Inflammatory macrophage treated with lipopolysaccharide for 4 hours (primary cell): ENCODE measurements at regions not wholly inside any gene's neighbourhood (a gene's known extent, or its start where the extent isn't known, plus 50 kb on each side); places are given as distances from the start of the nearest gene placed in this dataset.
"Not testable (repeated sequence)": the region's sequence is repeated elsewhere in the genome, so short reads cannot be mapped to it uniquely, and the experiment has no call there.

Experiments
- DNase-seq: peaks from one replicate; pipeline ENCODE4 v3.0.0-alpha.2; 2020

GRCh38 chr3:86519819-86520218 lies 471.1 kb downstream of the VGLL3 start:
- DNase-seq, result no peak

- no peak for DNase-seq
These were observed 509.3 kb downstream of the VGLL3 start for GRCh38 chr3:86481636-86482035.

DNA sequence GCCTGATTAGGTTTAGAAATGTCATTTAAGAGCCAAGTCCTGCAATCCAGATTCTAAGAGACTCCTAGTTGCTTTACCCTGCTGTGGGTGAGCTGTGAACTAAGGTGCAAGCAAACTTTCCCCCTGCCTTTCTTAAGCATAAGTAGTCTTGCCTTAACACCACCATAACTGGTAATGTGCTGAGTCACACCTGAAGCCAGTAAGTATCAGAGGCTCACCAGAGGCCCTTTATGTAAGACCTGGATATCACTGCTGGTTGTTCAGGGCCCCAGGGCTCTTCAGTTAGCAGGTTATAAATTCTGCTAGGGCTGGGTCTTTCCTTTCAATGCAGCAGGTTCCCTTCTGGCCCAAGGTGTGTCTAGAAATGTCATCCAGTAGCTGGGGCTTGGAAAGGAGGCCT lies 509.9 kb downstream of the VGLL3 start:
- DNase-seq, result no peak

DNA sequence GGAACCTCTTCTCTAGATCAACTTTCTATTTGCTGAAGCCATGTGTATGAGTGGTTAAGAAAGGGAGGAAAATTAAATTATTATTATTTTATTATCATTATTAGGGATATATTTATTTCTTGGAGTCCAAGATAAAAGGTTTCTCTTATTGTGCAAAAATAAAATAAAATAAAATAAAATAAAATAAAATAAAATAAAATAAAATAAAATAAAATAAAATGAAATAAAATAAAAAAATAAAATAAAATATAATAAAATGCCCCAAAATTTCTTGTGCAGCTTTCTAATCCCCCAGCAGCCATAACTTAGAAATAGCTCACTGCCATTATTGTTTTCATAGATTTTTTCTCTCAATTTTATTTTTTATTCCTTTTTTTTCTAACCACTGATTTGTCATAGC lies 526.8 kb downstream of the VGLL3 start:
- DNase-seq, result no peak

DNA sequence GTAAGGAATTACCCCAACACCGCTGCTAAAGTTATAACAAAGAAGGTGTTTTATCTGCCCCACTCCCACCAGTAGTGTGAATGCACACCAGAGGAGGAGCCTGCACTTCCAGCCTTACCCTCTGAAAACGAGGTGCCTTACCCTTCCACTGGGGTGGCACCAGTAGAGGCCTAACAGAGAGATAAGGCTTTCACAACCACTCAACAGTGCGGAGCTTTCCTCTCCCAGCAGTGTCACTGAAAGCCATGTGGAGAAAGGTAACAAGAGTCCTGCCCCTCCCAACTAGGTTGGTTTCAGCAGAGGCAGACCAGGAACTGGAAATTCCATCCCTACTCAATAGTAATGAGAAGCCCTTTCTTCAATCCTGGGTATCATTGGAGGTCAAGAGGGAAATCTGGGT lies 539.2 kb downstream of the VGLL3 start:
- no peak for DNase-seq

DNA sequence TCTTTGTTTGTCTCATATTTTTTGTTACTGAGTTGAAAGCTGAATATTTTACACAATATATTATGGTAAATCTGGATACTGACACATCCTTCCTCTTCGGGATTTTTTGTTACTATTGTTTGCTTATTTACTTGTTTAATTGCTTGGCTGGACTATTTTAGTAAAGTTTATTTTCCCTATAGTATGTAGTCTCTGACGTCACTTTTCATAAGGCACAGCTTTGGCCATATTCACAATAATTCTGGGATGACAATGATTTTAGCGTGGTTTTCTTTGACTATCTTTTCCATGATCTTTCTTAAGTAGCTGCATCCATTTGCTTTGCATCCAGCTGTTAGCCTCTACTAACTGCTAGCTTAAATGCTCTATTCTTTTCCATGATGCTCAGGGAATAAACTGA lies 552.4 kb downstream of the VGLL3 start:
- DNase-seq, result no peak

GRCh38 chr3:86427343-86427742 lies 563.6 kb downstream of the VGLL3 start:
- no peak for DNase-seq

DNA sequence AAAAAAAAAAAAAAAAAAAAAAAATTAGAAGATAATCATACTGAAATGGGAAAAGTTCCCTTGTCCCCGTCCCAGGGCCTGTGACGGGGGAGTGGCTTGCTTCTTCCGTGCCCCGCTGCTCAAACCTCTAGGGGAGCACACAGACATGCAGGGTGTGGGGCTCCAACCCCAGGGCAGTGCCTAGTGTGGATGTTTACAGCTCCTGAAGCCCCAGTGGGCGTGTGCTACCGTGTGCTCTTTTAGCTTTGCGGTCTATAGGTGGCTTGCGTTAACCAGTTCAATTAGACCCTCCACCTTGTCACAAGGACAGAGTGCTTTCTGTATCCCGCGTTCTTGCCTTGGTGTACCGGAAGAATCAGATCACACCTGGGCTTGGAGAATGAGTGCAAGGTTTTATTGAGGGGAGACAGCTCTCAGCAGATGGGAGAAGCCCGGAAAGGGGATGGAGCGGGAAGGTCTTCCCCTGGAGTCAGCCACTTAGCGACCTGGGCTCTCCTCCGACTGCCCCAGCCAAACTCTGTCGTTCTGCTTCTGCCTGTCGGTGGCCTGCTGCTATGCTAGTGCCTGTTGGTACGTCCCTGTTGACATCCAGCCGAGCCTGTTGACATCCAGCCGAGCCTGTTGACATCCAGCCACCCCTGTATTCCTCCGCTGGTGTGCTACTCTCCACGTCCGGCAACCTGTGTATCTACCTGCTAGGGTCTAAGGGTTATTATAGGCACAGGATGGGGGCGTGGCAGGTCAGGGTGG lies 569.8 kb downstream of the VGLL3 start:
- no peak for DNase-seq

DNA sequence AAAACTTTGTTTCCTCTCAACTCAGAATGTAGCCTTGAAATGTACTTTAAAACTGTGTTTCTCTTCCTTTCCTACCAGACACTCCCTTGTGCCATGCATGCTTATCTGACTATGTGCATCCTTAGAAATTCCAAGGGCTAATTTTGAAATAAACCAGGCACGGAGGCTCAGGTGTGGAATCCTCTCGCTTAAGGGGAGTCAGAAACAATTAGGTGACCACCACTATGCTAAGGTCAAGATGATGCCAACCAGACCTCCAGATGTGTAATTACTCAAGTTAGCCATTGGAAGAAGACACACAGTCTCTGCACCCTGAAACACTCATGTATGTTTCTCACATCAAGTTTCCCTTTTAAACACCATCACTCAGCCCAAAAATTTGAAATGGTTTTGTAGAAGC lies 572.1 kb downstream of the VGLL3 start:
- DNase-seq, result no peak

DNA sequence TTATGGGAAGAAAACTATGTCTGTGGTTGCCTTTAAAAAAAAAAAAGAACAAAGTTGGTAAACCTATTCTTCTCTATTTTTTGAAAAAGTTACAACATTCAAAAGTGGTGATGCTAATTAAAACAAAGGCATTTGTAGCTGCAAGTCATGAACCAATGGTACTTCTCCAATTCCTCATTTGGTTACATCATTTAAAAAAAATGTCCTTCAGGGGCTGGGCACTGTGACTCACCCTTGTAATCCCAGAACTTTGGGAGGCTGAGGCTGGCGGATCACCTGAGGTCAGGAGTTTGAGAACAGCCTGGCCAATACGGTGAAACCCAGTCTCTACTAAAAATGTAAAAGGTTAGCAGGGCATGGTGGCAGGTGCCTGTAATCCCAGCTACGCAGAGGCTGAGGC lies 574.6 kb downstream of the VGLL3 start:
- DNase-seq, result no peak

GRCh38 chr3:86413645-86414044 lies 577.3 kb downstream of the VGLL3 start:
- no peak for DNase-seq

GRCh38 chr3:86410587-86410986 lies 580.4 kb downstream of the VGLL3 start:
- no peak for DNase-seq

GRCh38 chr3:86389759-86390158 lies 601.2 kb downstream of the VGLL3 start:
- not testable (repeated sequence) for DNase-seq

GRCh38 chr3:86388820-86389219 lies 602.1 kb downstream of the VGLL3 start:
- no peak for DNase-seq

- DNase-seq, result no peak
These were observed 608.4 kb downstream of the VGLL3 start for GRCh38 chr3:86382556-86382955.

DNA sequence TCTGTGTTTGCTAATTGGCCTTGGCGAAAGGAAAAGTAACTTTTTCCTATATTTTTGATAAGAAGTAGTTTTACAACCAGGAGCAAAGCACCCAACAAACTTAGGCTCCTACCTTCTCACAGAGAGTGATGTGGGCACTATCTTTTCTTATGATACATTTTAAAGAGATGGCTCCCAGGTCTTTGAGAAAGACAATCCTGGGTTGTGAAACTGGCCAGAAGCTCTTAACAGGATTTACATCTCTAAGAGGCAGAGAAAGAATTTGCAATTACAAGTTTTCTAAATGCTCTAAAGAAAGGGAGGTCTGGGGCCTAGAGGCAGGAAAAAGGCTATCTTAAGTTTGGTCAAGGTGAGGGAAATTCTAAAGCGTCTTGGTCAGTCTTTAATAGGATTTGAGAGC lies 609.7 kb downstream of the VGLL3 start:
- DNase-seq, result no peak

GRCh38 chr3:86379280-86379679 lies 611.7 kb downstream of the VGLL3 start:
- DNase-seq, result no peak

DNA sequence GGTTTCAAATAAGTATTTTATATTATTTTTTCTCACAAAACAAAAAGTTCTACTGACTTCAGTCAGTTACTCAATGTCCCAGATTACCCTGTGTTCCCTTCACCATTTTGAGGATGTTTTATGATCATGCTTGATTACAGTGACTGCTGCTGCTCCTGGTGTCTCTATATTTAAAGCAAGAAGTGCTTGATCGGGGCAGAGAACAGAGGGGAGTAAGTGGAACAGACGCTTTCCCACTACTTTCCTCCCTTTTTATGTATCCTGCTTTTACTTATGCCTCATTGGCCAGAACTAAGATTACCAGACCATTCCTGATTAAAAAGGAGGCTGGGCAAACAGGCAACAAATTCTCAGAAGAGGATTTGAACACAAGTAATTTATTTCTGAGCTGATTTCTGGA lies 612.1 kb downstream of the VGLL3 start:
- no peak for DNase-seq

DNA sequence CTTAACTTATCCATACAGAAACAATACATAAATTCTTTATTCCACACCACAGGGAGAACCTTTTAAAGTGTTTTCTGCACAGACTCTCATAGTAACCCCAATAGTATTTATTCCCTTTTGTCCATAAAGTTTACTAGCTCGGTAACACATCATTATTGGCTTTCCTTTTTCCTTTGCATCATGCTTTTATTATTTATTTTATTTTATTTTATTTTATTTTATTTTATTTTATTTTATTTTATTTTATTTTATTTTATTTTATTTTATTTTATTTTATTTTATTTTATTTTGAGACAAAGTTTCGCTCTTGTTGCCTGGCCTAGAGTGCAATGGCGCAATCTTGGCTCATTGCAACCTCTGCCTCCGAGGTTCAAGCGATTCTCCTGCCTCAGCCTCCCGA lies 655.4 kb downstream of the VGLL3 start:
- DNase-seq, result not testable (repeated sequence)

- DNase-seq, result no peak
These were observed 657.3 kb downstream of the VGLL3 start for GRCh38 chr3:86333636-86334035.

DNA sequence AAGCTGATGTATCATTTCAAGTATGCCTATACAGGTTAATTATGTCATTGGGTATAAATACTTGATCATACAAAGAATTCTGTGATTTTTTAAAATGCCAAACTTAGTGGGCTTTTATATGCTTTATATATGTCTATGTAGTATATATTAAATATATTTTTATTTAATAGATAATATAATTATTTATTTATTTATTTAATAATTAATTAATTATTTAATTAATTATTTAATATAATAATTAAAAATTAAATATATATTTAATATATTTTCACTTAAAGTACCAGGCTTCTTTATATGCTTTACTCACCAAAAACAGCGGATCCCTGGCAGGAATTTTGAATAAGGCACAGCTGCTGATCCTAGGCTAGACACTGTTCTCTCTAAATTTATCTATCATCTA lies 687.0 kb downstream of the VGLL3 start:
- DNase-seq, result no peak

- no peak for DNase-seq
These were observed 708.7 kb downstream of the VGLL3 start for GRCh38 chr3:86282106-86282787.

- DNase-seq, result no peak
These were observed 721.4 kb downstream of the VGLL3 start for GRCh38 chr3:86269364-86270155.
